OCI-LY1 (cell line): ENCODE measurements at regions not wholly inside any gene's neighbourhood (a gene's known extent, or its start where the extent isn't known, plus 50 kb on each side); places are given as distances from the start of the nearest gene placed in this dataset.

Source experiments
- H2AFZ ChIP-seq: fragments of 200-600 bp; sonication (generic), shearing (Covaris generic); 2 replicates; pipeline ENCODE4 v1.6.0; 2014; ENCODE audit warnings: antibody characterized with exemption, mild to moderate bottlenecking, low read length
- H3F3A ChIP-seq: fragments of 200-600 bp; sonication (generic), shearing (Covaris generic); 2 replicates; pipeline ENCODE4 v1.6.0; 2014; ENCODE audit warnings: mild to moderate bottlenecking, antibody characterized with exemption, low read length, moderate library complexity; ENCODE audit not compliant: insufficient read depth
- H3K27ac ChIP-seq: fragments of 200-600 bp; sonication (generic); 2 replicates; pipeline ENCODE4 v1.5.1; 2014; ENCODE audit warnings: low read length, mixed run types, mild to moderate bottlenecking, low read depth; ENCODE audit not compliant: poor library complexity, severe bottlenecking
- H3K27me3 ChIP-seq: fragments of 200-600 bp; sonication (generic); 2 replicates; pipeline ENCODE4 v1.6.0; 2014; ENCODE audit warnings: antibody characterized with exemption, mild to moderate bottlenecking, low read length, moderate library complexity; ENCODE audit not compliant: insufficient read depth
- H3K36me3 ChIP-seq: fragments of 200-600 bp; sonication (generic); 2 replicates; pipeline ENCODE4 v1.6.1; 2014; ENCODE audit warnings: mild to moderate bottlenecking, antibody characterized with exemption, low read length, moderate library complexity, mixed read lengths; ENCODE audit not compliant: insufficient read depth
- H3K4me1 ChIP-seq: fragments of 200-600 bp; sonication (generic); 2 replicates; pipeline ENCODE4 v1.5.1; 2014; ENCODE audit warnings: mild to moderate bottlenecking, low read length, moderate library complexity; ENCODE audit not compliant: insufficient read depth, severe bottlenecking
- H3K4me2 ChIP-seq: fragments of 200-600 bp; sonication (generic), shearing (Covaris generic); 2 replicates; pipeline ENCODE4 v1.6.1; 2014; ENCODE audit warnings: low read length
- H3K4me3 ChIP-seq: fragments of 200-600 bp; sonication (generic); 2 replicates; pipeline ENCODE4 v1.5.1; 2014; ENCODE audit warnings: low read length, low read depth, mild to moderate bottlenecking, mixed read lengths; ENCODE audit not compliant: poor library complexity, severe bottlenecking
- H3K79me2 ChIP-seq: fragments of 200-600 bp; shearing (Covaris generic); 2 replicates; pipeline ENCODE4 v1.6.1; 2016; ENCODE audit warnings: mixed run types, low read length, mixed read lengths; ENCODE audit not compliant: insufficient read depth
- H3K9ac ChIP-seq: fragments of 200-600 bp; sonication (generic), shearing (Covaris generic); 2 replicates; pipeline ENCODE4 v1.6.1; 2014; ENCODE audit warnings: mild to moderate bottlenecking, low read length, mixed read lengths
- H3K9me2 ChIP-seq: fragments of 200-600 bp; sonication (generic), shearing (Covaris generic); 2 replicates; pipeline ENCODE4 v1.6.1; 2014; ENCODE audit warnings: low read depth, mild to moderate bottlenecking, low read length, mixed read lengths
- H3K9me3 ChIP-seq: fragments of 200-600 bp; shearing (Covaris generic); 2 replicates; pipeline ENCODE4 v1.6.1; 2014; ENCODE audit warnings: low read length, mixed read lengths
- H4K20me1 ChIP-seq: fragments of 200-600 bp; sonication (generic), shearing (Covaris generic); 2 replicates; pipeline ENCODE4 v1.6.0; 2016; ENCODE audit warnings: mild to moderate bottlenecking, low read length; ENCODE audit not compliant: insufficient read depth
- EZH2 ChIP-seq: fragments of 200-600 bp; sonication (generic), shearing (Covaris generic); IDR thresholded peaks from 2 replicates; pipeline ENCODE4 v1.8.0; 2017; ENCODE audit warnings: borderline replicate concordance, mixed run types, mild to moderate bottlenecking, antibody characterized with exemption, low read length, moderate library complexity, mixed read lengths
- TF ChIP-seq, protein P1 (sequence below): fragments of 200-600 bp; sonication (generic), shearing (Covaris generic); IDR thresholded peaks from 2 replicates; pipeline ENCODE4 v1.5.1; 2017; ENCODE audit warnings: mild to moderate bottlenecking, antibody characterized with exemption, low read length, moderate library complexity, mixed read lengths

- Histone ChIP-seq H3K9me3 (no peaks in the 10 kb centered on the region), H2AFZ (no peak overlapping the region), H3K4me3 (no peak overlapping the region), H4K20me1 (no peaks in the 10 kb centered on the region), H3K4me2 (no peak overlapping the region), H3K27ac (no peak overlapping the region), H3K9me2 (no peaks in the 10 kb centered on the region), H3K27me3 (no peaks in the 10 kb centered on the region), H3F3A (no peaks in the 10 kb centered on the region), H3K79me2 (no peaks in the 10 kb centered on the region), H3K9ac (no peak overlapping the region), H3K36me3 (no peaks in the 10 kb centered on the region), H3K4me1 (no peaks in the 10 kb centered on the region)
- no peak for TF ChIP-seq EZH2
- TF ChIP-seq, protein P1, sequence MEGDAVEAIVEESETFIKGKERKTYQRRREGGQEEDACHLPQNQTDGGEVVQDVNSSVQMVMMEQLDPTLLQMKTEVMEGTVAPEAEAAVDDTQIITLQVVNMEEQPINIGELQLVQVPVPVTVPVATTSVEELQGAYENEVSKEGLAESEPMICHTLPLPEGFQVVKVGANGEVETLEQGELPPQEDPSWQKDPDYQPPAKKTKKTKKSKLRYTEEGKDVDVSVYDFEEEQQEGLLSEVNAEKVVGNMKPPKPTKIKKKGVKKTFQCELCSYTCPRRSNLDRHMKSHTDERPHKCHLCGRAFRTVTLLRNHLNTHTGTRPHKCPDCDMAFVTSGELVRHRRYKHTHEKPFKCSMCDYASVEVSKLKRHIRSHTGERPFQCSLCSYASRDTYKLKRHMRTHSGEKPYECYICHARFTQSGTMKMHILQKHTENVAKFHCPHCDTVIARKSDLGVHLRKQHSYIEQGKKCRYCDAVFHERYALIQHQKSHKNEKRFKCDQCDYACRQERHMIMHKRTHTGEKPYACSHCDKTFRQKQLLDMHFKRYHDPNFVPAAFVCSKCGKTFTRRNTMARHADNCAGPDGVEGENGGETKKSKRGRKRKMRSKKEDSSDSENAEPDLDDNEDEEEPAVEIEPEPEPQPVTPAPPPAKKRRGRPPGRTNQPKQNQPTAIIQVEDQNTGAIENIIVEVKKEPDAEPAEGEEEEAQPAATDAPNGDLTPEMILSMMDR, result no peak
Measured at GRCh38 chr16:66203476-66203875, 163.0 kb upstream of the CDH5 start.

DNA sequence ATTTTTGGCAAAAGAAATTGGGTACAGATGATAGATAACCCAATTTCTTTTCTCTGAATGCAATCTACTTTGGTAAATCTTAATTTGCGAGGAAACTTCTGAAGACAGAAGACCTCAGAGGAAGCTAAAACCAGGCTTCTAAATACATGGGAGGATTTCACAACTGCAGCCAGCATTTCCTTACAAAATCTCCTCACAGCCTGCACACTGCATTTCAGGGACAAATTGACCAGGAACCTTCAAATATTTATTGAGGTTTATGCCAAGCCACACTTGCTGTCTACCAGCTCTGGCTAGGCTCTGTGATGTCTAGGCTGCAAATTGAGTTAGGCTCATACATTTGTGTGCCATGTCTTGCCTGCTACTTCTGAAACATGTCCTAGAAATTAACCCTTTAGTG, 167.3 kb upstream of the CDH5 start:
- no peak overlapping the region for H2AFZ ChIP-seq
- H3K9me3 ChIP-seq, result no peaks in the 10 kb centered on the region
- no peaks in the 10 kb centered on the region for H3K4me1 ChIP-seq
- no peaks in the 10 kb centered on the region for H3K36me3 ChIP-seq
- no peak overlapping the region for H3K27ac ChIP-seq
- TF ChIP-seq, protein P1, result no peak
- TF ChIP-seq EZH2, result no peak
- no peak overlapping the region for H3K4me2 ChIP-seq
- no peaks in the 10 kb centered on the region for H3F3A ChIP-seq
- H4K20me1 ChIP-seq, result no peaks in the 10 kb centered on the region
- H3K9me2 ChIP-seq, result no peaks in the 10 kb centered on the region
- H3K9ac ChIP-seq, result no peak overlapping the region
- H3K27me3 ChIP-seq, result no peaks in the 10 kb centered on the region
- H3K79me2 ChIP-seq, result no peaks in the 10 kb centered on the region
- no peak overlapping the region for H3K4me3 ChIP-seq

DNA sequence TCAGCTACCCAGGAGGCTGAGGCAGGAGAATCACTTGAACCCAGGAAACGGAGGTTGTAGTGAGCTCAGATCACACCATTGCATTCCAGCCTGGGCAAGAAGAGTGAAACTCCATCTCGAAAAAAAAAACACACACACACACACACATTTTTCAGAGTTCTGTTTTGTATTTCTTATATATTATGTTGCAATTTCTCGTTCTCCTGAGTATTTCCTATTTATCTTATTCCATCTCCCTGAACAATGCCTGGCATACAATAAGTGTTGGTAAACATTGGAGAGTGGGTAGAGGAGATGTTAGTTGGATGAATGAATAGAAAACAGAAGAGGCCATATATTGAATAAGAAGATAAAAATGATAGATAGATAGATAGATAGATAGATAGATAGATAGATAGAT, 167.8 kb upstream of the CDH5 start:
- TF ChIP-seq, protein P1, result no peak
- TF ChIP-seq EZH2, result no peak

More for the DNA sequence above, 167.8 kb upstream of the CDH5 start:
- Histone ChIP-seq H3K36me3 (no peaks in the 10 kb centered on the region), H3K9me3 (no peaks in the 10 kb centered on the region), H3K9me2 (no peaks in the 10 kb centered on the region), H3F3A (no peaks in the 10 kb centered on the region), H3K4me1 (no peaks in the 10 kb centered on the region), H2AFZ (no peak overlapping the region), H3K4me2 (no peak overlapping the region), H3K9ac (no peak overlapping the region), H3K79me2 (no peaks in the 10 kb centered on the region), H3K4me3 (no peak overlapping the region), H3K27ac (no peak overlapping the region), H4K20me1 (no peaks in the 10 kb centered on the region), H3K27me3 (no peaks in the 10 kb centered on the region)
